ENCODE measurements at regions not wholly inside any gene's neighbourhood (a gene's known extent, or its start where the extent isn't known, plus 50 kb on each side); places are given as distances from the start of the nearest gene placed in this dataset.

DNA sequence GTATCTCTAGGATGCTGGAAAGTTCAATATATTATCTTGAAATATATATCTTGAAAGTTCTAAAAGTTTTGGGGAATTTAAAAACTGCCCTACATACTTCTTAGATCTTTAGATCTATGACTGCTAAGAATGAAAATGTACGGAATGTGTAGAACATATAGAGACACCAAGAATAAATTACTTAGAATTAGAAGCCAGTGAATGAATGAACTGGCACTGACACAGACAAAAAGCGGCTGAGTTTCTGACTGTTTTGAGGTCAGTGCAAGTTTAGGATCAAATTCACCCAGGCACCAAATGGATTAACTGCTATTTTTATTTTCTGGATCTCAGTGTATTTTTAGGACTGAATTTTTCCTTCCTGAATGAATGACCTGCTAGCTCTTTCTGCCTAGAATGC lies 411.2 kb downstream of the KCTD12 start:
- Histone ChIP-seq H3K4me1 (ENCODE audit: control insufficient read depth in 1 of 2, insufficient read depth in 2 of 2, low read length in 2 of 2) (no peaks in the 10 kb centered on the region), H3K4me3 (ENCODE audit: low read depth in 1 of 2, low read length in 2 of 2) (no peak overlapping the region), H3K27me3 (ENCODE audit: control insufficient read depth in 1 of 2, insufficient read depth in 2 of 2, low read length in 2 of 2) (no peaks in the 10 kb centered on the region), H3K27ac (ENCODE audit: low read depth, low read length) (no peak overlapping the region), H3K9me3 (ENCODE audit: control insufficient read depth in 1 of 2, low read length in 2 of 2) (no peaks in the 10 kb centered on the region), H3K36me3 (ENCODE audit: control insufficient read depth in 1 of 2, insufficient read depth in 2 of 2, low read length in 2 of 2) (no peaks in the 10 kb centered on the region), H3K9ac (ENCODE audit: low read depth in 1 of 2, low read length in 2 of 2) (no peak overlapping the region)

DNA sequence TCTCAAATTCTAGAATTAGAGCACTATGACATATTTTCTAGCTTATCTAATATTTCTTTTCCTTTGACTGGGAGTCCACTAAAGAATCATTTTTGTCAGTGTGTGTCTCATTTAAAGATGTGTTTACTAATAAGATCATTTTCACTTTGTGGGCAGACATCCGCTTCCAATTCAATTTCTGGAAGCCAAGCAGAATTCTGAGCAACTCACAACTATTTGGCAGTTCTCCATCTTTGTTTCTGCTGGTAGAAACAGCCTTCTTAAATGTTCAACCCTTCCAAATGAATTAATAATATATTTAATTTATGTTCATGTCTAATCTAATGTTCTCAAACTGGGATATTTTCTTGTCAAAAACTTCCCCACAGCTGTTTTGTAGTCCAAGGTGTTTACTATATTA lies 411.8 kb downstream of the KCTD12 start:
- H3K27me3 ChIP-seq (ENCODE audit: control insufficient read depth in 1 of 2, insufficient read depth in 2 of 2, low read length in 2 of 2): no peaks in the 10 kb centered on the region
- H3K27ac ChIP-seq (ENCODE audit: low read depth, low read length): no peak overlapping the region

DNA sequence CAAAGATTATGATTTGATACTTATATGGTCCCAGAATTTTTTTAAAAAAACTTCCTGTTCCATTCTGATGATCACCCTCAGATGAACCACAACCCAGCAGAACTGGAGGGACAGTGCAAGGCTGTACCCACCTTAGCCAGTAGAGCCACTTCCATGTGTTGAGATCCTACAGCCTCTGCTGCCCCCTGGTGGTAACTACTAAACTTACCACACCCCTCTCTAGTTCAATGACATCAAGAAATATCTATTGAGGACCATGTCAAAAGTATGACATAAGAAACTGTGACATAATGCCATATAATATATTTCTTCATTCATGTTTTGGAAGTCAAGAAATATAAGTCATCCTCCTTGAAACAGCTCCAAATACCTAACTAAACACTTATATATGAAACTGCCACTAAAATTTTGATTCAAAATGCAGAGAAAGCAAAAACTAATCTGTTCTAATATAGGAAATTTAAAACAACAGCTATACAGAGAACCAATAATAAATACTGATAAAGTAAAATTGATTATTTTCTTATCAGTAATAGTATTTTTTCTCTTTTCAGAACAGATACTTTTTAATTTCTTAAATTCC lies 412.6 kb downstream of the KCTD12 start:
- H3K27ac ChIP-seq (ENCODE audit: low read depth, low read length): no peak overlapping the region
- no peak overlapping the region for H3K9ac ChIP-seq (ENCODE audit: low read depth in 1 of 2, low read length in 2 of 2)
- H3K4me1 ChIP-seq (ENCODE audit: control insufficient read depth in 1 of 2, insufficient read depth in 2 of 2, low read length in 2 of 2): no peaks in the 10 kb centered on the region
- no peaks in the 10 kb centered on the region for H3K9me3 ChIP-seq (ENCODE audit: control insufficient read depth in 1 of 2, low read length in 2 of 2)
- H3K36me3 ChIP-seq (ENCODE audit: control insufficient read depth in 1 of 2, insufficient read depth in 2 of 2, low read length in 2 of 2): no peaks in the 10 kb centered on the region
- H3K4me3 ChIP-seq (ENCODE audit: low read depth in 1 of 2, low read length in 2 of 2): no peak overlapping the region
- H3K27me3 ChIP-seq (ENCODE audit: control insufficient read depth in 1 of 2, insufficient read depth in 2 of 2, low read length in 2 of 2): no peaks in the 10 kb centered on the region

More for the DNA sequence above, 411.8 kb downstream of the KCTD12 start:
- H3K9me3 ChIP-seq (ENCODE audit: control insufficient read depth in 1 of 2, low read length in 2 of 2): no peaks in the 10 kb centered on the region
- no peaks in the 10 kb centered on the region for H3K4me1 ChIP-seq (ENCODE audit: control insufficient read depth in 1 of 2, insufficient read depth in 2 of 2, low read length in 2 of 2)
- H3K4me3 ChIP-seq (ENCODE audit: low read depth in 1 of 2, low read length in 2 of 2): no peak overlapping the region
- H3K9ac ChIP-seq (ENCODE audit: low read depth in 1 of 2, low read length in 2 of 2): no peak overlapping the region
- H3K36me3 ChIP-seq (ENCODE audit: control insufficient read depth in 1 of 2, insufficient read depth in 2 of 2, low read length in 2 of 2): no peaks in the 10 kb centered on the region

DNA sequence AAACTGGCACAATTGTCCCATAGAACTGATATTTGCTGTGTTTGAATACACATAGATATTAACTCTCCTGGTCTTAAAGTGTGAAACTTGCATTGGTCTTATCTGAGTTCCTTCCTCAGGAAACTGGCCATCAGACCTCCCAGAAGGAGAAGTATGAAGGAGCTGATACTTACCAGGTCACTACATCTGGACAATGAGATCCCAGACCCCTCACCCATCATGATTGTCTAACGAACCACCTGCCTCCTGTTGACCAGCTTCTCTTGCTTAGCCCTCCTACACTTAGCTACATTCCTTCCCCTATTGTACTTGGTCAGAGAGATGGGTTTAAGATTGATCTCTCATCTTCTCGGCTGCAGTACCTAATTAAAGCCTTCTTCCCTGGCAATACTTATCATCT lies 413.3 kb downstream of the KCTD12 start:
- Histone ChIP-seq H3K9me3 (ENCODE audit: control insufficient read depth in 1 of 2, low read length in 2 of 2) (no peaks in the 10 kb centered on the region), H3K9ac (ENCODE audit: low read depth in 1 of 2, low read length in 2 of 2) (no peak overlapping the region), H3K4me1 (ENCODE audit: control insufficient read depth in 1 of 2, insufficient read depth in 2 of 2, low read length in 2 of 2) (no peaks in the 10 kb centered on the region), H3K27ac (ENCODE audit: low read depth, low read length) (no peak overlapping the region), H3K36me3 (ENCODE audit: control insufficient read depth in 1 of 2, insufficient read depth in 2 of 2, low read length in 2 of 2) (no peaks in the 10 kb centered on the region), H3K4me3 (ENCODE audit: low read depth in 1 of 2, low read length in 2 of 2) (no peak overlapping the region), H3K27me3 (ENCODE audit: control insufficient read depth in 1 of 2, insufficient read depth in 2 of 2, low read length in 2 of 2) (no peaks in the 10 kb centered on the region)

DNA sequence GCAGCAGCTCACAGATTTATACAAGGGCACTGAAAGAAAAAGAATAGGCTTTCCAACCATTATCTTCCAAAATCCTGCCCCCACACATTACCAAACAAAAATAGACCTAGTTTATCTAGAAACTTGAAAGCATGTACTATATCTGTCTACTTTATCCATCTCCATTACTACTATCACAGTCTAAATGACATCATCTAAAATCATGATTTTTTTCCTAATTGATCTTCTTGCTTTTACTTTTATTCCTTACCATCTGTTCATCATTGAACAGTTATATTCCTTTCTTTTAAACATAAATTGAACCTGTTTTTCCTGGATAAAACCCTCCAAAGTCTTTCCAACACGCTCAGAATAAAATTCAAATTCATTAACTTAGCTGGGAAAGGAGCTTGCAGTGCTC lies 414.7 kb downstream of the KCTD12 start:
- no peaks in the 10 kb centered on the region for H3K36me3 ChIP-seq (ENCODE audit: control insufficient read depth in 1 of 2, insufficient read depth in 2 of 2, low read length in 2 of 2)

DNA sequence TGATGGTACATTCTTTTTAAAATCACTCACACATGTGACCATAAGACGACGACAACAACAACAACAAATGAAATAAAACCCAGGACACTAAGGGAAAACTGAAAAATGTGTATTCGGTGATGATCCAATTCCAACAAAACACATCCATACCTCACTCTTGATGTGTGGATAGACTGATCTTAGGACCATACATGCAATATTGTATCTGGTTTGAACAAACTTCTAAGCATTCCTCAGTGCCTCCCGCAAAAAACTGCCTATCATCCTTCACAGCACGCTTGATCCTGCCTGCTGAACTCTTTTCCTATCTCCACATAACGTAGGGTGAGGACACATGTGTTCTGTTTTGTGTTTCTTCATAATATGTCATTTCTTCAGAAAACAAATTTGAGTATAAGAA lies 415.2 kb downstream of the KCTD12 start:
- no peak overlapping the region for H3K9ac ChIP-seq (ENCODE audit: low read depth in 1 of 2, low read length in 2 of 2)
- no peaks in the 10 kb centered on the region for H3K4me1 ChIP-seq (ENCODE audit: control insufficient read depth in 1 of 2, insufficient read depth in 2 of 2, low read length in 2 of 2)
- H3K27me3 ChIP-seq (ENCODE audit: control insufficient read depth in 1 of 2, insufficient read depth in 2 of 2, low read length in 2 of 2): no peaks in the 10 kb centered on the region
- no peak overlapping the region for H3K4me3 ChIP-seq (ENCODE audit: low read depth in 1 of 2, low read length in 2 of 2)
- no peaks in the 10 kb centered on the region for H3K36me3 ChIP-seq (ENCODE audit: control insufficient read depth in 1 of 2, insufficient read depth in 2 of 2, low read length in 2 of 2)
- H3K9me3 ChIP-seq (ENCODE audit: control insufficient read depth in 1 of 2, low read length in 2 of 2): no peaks in the 10 kb centered on the region
- no peak overlapping the region for H3K27ac ChIP-seq (ENCODE audit: low read depth, low read length)

More for the DNA sequence above, 414.7 kb downstream of the KCTD12 start:
- Histone ChIP-seq H3K9ac (ENCODE audit: low read depth in 1 of 2, low read length in 2 of 2) (no peak overlapping the region), H3K9me3 (ENCODE audit: control insufficient read depth in 1 of 2, low read length in 2 of 2) (no peaks in the 10 kb centered on the region), H3K4me3 (ENCODE audit: low read depth in 1 of 2, low read length in 2 of 2) (no peak overlapping the region), H3K27me3 (ENCODE audit: control insufficient read depth in 1 of 2, insufficient read depth in 2 of 2, low read length in 2 of 2) (no peaks in the 10 kb centered on the region), H3K4me1 (ENCODE audit: control insufficient read depth in 1 of 2, insufficient read depth in 2 of 2, low read length in 2 of 2) (no peaks in the 10 kb centered on the region), H3K27ac (ENCODE audit: low read depth, low read length) (no peak overlapping the region)

DNA sequence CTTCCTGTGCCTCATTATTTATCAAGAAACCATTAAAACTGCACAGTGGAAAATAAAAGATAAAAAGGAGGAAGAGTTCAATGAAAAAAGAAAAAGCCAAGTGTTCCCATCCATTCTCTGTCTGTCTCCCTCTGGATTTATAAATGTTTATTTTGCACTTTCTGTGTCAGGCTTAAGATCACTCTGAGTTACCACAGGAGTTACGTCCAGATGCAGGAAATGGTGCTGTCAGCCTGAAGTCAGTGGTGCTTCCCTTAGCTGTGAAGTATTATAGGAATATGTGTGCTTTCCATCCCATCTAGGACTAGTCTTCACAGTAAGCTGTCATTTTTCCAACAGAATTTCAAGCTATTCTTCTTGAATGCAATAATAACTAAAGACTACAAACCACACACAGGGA lies 420.2 kb downstream of the KCTD12 start:
- H3K4me3 ChIP-seq (ENCODE audit: low read depth in 1 of 2, low read length in 2 of 2): no peak overlapping the region
- H3K9ac ChIP-seq (ENCODE audit: low read depth in 1 of 2, low read length in 2 of 2): no peak overlapping the region
- no peaks in the 10 kb centered on the region for H3K9me3 ChIP-seq (ENCODE audit: control insufficient read depth in 1 of 2, low read length in 2 of 2)
- H3K27me3 ChIP-seq (ENCODE audit: control insufficient read depth in 1 of 2, insufficient read depth in 2 of 2, low read length in 2 of 2): no peaks in the 10 kb centered on the region
- no peaks in the 10 kb centered on the region for H3K4me1 ChIP-seq (ENCODE audit: control insufficient read depth in 1 of 2, insufficient read depth in 2 of 2, low read length in 2 of 2)
- H3K36me3 ChIP-seq (ENCODE audit: control insufficient read depth in 1 of 2, insufficient read depth in 2 of 2, low read length in 2 of 2): no peaks in the 10 kb centered on the region
- H3K27ac ChIP-seq (ENCODE audit: low read depth, low read length): no peak overlapping the region

DNA sequence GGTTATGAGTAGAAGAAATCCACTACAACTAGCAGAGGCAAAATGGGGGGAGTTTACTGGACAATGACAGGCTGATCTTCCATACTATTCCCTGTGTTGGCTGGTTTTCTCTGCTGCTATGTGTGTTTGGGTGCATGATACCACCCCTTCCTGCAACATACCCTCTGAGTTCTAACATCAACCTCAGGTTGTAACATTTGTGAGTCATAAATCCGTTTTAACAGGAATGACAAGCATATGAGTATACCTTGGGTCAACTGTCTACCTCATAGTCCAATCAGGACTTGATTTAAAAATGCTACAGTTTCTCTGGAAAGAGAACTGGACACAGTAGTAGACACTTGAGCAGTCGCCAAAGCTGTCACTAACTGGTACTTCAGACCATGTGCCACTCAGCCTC lies 422.9 kb downstream of the KCTD12 start:
- Histone ChIP-seq H3K27me3 (ENCODE audit: control insufficient read depth in 1 of 2, insufficient read depth in 2 of 2, low read length in 2 of 2) (no peaks in the 10 kb centered on the region), H3K36me3 (ENCODE audit: control insufficient read depth in 1 of 2, insufficient read depth in 2 of 2, low read length in 2 of 2) (no peaks in the 10 kb centered on the region), H3K4me3 (ENCODE audit: low read depth in 1 of 2, low read length in 2 of 2) (no peak overlapping the region), H3K4me1 (ENCODE audit: control insufficient read depth in 1 of 2, insufficient read depth in 2 of 2, low read length in 2 of 2) (no peaks in the 10 kb centered on the region), H3K9me3 (ENCODE audit: control insufficient read depth in 1 of 2, low read length in 2 of 2) (no peaks in the 10 kb centered on the region), H3K9ac (ENCODE audit: low read depth in 1 of 2, low read length in 2 of 2) (no peak overlapping the region), H3K27ac (ENCODE audit: low read depth, low read length) (no peak overlapping the region)

DNA sequence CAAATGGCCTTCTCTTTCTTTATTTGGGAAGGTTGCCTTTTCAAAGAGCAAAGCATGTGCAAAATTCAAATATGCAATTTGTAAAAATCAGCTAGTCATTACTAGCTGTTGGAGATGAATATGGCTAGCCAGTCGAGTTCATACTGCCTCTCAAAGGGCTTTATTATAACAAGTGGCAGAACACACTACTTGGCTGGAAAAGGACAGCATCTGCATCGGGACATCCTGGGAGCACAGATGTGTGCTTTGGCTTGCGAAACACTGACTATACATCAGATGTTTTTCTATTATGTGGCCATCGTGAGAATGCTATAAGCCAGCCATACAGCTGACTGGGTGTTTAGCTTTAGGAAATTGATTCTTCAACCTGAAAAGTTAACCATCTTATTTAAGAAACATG lies 424.2 kb downstream of the KCTD12 start:
- H3K27ac ChIP-seq (ENCODE audit: low read depth, low read length): no peak overlapping the region
- H3K27me3 ChIP-seq (ENCODE audit: control insufficient read depth in 1 of 2, insufficient read depth in 2 of 2, low read length in 2 of 2): no peaks in the 10 kb centered on the region

DNA sequence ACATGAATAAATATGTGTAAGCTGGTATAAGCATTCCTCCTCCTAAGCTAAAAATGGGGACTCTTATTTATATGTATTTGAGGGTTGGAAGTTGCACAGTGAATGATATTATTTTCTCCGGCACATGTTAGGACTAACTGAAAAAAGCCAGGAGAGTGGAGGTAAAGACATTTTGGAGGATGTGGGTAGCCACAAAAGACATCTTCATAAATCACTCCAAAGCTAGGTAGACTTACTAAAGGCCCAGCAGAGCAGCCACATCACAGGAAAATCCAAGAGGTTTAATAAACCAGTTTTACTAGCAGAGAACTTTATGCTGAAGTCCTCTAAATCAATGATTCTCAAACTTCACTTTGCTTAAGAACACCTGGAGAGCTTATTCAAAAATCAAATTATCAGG lies 424.7 kb downstream of the KCTD12 start:
- no peaks in the 10 kb centered on the region for H3K4me1 ChIP-seq (ENCODE audit: control insufficient read depth in 1 of 2, insufficient read depth in 2 of 2, low read length in 2 of 2)
- H3K27ac ChIP-seq (ENCODE audit: low read depth, low read length): no peak overlapping the region
- H3K4me3 ChIP-seq (ENCODE audit: low read depth in 1 of 2, low read length in 2 of 2): no peak overlapping the region
- no peaks in the 10 kb centered on the region for H3K36me3 ChIP-seq (ENCODE audit: control insufficient read depth in 1 of 2, insufficient read depth in 2 of 2, low read length in 2 of 2)
- no peak overlapping the region for H3K9ac ChIP-seq (ENCODE audit: low read depth in 1 of 2, low read length in 2 of 2)
- H3K9me3 ChIP-seq (ENCODE audit: control insufficient read depth in 1 of 2, low read length in 2 of 2): no peaks in the 10 kb centered on the region
- H3K27me3 ChIP-seq (ENCODE audit: control insufficient read depth in 1 of 2, insufficient read depth in 2 of 2, low read length in 2 of 2): no peaks in the 10 kb centered on the region

More for the DNA sequence above, 424.2 kb downstream of the KCTD12 start:
- Histone ChIP-seq H3K36me3 (ENCODE audit: control insufficient read depth in 1 of 2, insufficient read depth in 2 of 2, low read length in 2 of 2) (no peaks in the 10 kb centered on the region), H3K4me1 (ENCODE audit: control insufficient read depth in 1 of 2, insufficient read depth in 2 of 2, low read length in 2 of 2) (no peaks in the 10 kb centered on the region), H3K9ac (ENCODE audit: low read depth in 1 of 2, low read length in 2 of 2) (no peak overlapping the region), H3K4me3 (ENCODE audit: low read depth in 1 of 2, low read length in 2 of 2) (no peak overlapping the region), H3K9me3 (ENCODE audit: control insufficient read depth in 1 of 2, low read length in 2 of 2) (no peaks in the 10 kb centered on the region)

DNA sequence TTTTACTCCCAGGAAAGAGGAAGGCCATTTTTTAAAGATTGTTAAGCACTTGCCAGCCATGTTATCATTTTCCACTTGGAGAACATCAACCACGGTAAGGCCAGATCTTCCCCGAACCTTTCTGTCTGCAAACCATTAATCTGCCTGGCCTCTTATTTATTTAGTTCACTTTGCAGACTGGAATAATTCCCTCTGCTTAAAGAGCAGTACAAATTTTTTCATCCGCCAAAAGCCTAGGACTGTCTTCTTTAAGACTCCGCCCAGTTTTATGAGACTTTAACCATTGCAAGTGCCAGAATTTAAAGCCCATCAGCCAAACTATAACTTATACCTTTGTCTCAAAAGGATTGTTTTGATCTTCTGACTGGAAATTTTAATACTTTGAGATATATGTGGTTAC lies 426.3 kb downstream of the KCTD12 start:
- no peak overlapping the region for H3K9ac ChIP-seq (ENCODE audit: low read depth in 1 of 2, low read length in 2 of 2)
- H3K4me3 ChIP-seq (ENCODE audit: low read depth in 1 of 2, low read length in 2 of 2): no peak overlapping the region
- H3K9me3 ChIP-seq (ENCODE audit: control insufficient read depth in 1 of 2, low read length in 2 of 2): no peaks in the 10 kb centered on the region
- H3K27ac ChIP-seq (ENCODE audit: low read depth, low read length): no peak overlapping the region
- H3K36me3 ChIP-seq (ENCODE audit: control insufficient read depth in 1 of 2, insufficient read depth in 2 of 2, low read length in 2 of 2): no peaks in the 10 kb centered on the region
- H3K4me1 ChIP-seq (ENCODE audit: control insufficient read depth in 1 of 2, insufficient read depth in 2 of 2, low read length in 2 of 2): no peaks in the 10 kb centered on the region
- no peaks in the 10 kb centered on the region for H3K27me3 ChIP-seq (ENCODE audit: control insufficient read depth in 1 of 2, insufficient read depth in 2 of 2, low read length in 2 of 2)

All from duodenal mucosa (tissue), 2 donors.